CD14-positive monocyte (primary cell): ENCODE measurements at regions not wholly inside any gene's neighbourhood (a gene's known extent, or its start where the extent isn't known, plus 50 kb on each side); places are given as distances from the start of the nearest gene placed in this dataset.

ENCODE experiments used
- DNase-seq, 3 donors: peaks; one replicate each; pipeline ENCODE4 v3.0.0-alpha.2; 2011 to 2022
- H2AFZ ChIP-seq: 2 replicates; pipeline ENCODE4 v1.6.0; 2012; ENCODE audit warnings: mild to moderate bottlenecking, low read depth, low read length, inconsistent platforms; ENCODE audit not compliant: insufficient read depth, poor library complexity, severe bottlenecking
- H3K27ac ChIP-seq, 2 donors: 1 replicate in 1 of 2; 2 replicates in 1 of 2; pipeline ENCODE4 v1.5.1; 2012 to 2013; ENCODE audit warnings: low read length in 2 of 2, control low read depth in 1 of 2, inconsistent platforms in 1 of 2, low read depth in 1 of 2, mild to moderate bottlenecking in 1 of 2
- H3K27me3 ChIP-seq, 2 donors: one replicate each; pipeline versions ENCODE4 v1.6.0 to v1.6.1; 2011 to 2013; ENCODE audit warnings: low read length in 2 of 2; ENCODE audit not compliant: control insufficient read depth in 2 of 2, insufficient read depth in 2 of 2
- H3K36me3 ChIP-seq, 2 donors: replicated peaks in 1 of 2; 1 replicate in 1 of 2; 2 replicates in 1 of 2; pipeline versions ENCODE4 v1.5.1 to v1.6.1; 2012 to 2013; ENCODE audit warnings: low read length in 2 of 2, control low read depth in 1 of 2, inconsistent platforms in 1 of 2, mild to moderate bottlenecking in 1 of 2; ENCODE audit not compliant: insufficient read depth in 2 of 2, control insufficient read depth in 1 of 2
- H3K4me1 ChIP-seq, 2 donors: 1 replicate in 1 of 2; 2 replicates in 1 of 2; pipeline versions ENCODE4 v1.5.1 to v1.6.1; 2012 to 2013; ENCODE audit warnings: low read length in 2 of 2, control low read depth in 1 of 2, inconsistent platforms in 1 of 2, mild to moderate bottlenecking in 1 of 2, moderate library complexity in 1 of 2; ENCODE audit not compliant: insufficient read depth in 2 of 2, control insufficient read depth in 1 of 2
- H3K4me2 ChIP-seq: replicated peaks from 2 replicates; pipeline ENCODE3; 2012; ENCODE audit warnings: low read length, moderate library complexity, mild to moderate bottlenecking; ENCODE audit not compliant: poor library complexity, severe bottlenecking; ENCODE audit errors: extremely low read depth
- H3K4me3 ChIP-seq, 3 experiments: fragments of 200-600 bp in 1 of 3; sonication (generic) in 1 of 3; replicated peaks in 1 of 3; 1 replicate in 2 of 3; 2 replicates in 1 of 3; pipeline ENCODE4 v1.5.1; 2011 to 2013; ENCODE audit warnings: low read length in 3 of 3, mild to moderate bottlenecking in 3 of 3, control low read depth in 2 of 3, low read depth in 2 of 3, inconsistent platforms in 1 of 3, moderate library complexity in 1 of 3
- H3K79me2 ChIP-seq: 2 replicates; pipeline ENCODE4 v1.6.0; 2012; ENCODE audit warnings: mild to moderate bottlenecking, control low read depth, inconsistent platforms, low read length, moderate library complexity; ENCODE audit not compliant: insufficient read depth
- H3K9ac ChIP-seq: 2 replicates; pipeline ENCODE4 v1.6.0; 2017; ENCODE audit warnings: low read length, mild to moderate bottlenecking; ENCODE audit not compliant: insufficient read depth, poor library complexity, severe bottlenecking
- H3K9me3 ChIP-seq, 2 donors: replicated peaks in 1 of 2; 1 replicate in 1 of 2; 2 replicates in 1 of 2; pipeline versions ENCODE4 v1.5.1 to v1.6.1; 2012 to 2013; ENCODE audit warnings: low read length in 2 of 2, control low read depth in 1 of 2; ENCODE audit not compliant: control insufficient read depth in 1 of 2, insufficient read depth in 1 of 2
- H4K20me1 ChIP-seq: 2 replicates; pipeline ENCODE4 v1.6.0; 2012; ENCODE audit warnings: mild to moderate bottlenecking, low read length, control low read depth, moderate library complexity; ENCODE audit not compliant: insufficient read depth
- H3K27ac Mint-ChIP-seq, 7 donors: one replicate each; pipeline ENCODE4 v1.8.0; 2020; ENCODE audit warnings: mild to moderate bottlenecking in 7 of 7, mixed read lengths in 7 of 7, moderate library complexity in 6 of 7, inconsistent platforms in 2 of 7
- H3K27me3 Mint-ChIP-seq, 3 donors: one replicate each; pipeline ENCODE4 v1.8.0; 2021 to 2022; ENCODE audit warnings: low read depth in 3 of 3, mild to moderate bottlenecking in 3 of 3, mixed read lengths in 3 of 3, moderate library complexity in 3 of 3, inconsistent platforms in 1 of 3
- H3K36me3 Mint-ChIP-seq, 2 donors: one replicate each; pipeline ENCODE4 v1.8.0; 2020; ENCODE audit warnings: mixed read lengths in 2 of 2, inconsistent platforms in 1 of 2, mild to moderate bottlenecking in 1 of 2
- H3K4me1 Mint-ChIP-seq: one replicate; pipeline ENCODE4 v1.8.0; 2020; ENCODE audit warnings: mild to moderate bottlenecking, mixed read lengths
- H3K4me3 Mint-ChIP-seq, 2 donors: one replicate each; pipeline ENCODE4 v1.8.0; 2020; ENCODE audit warnings: mild to moderate bottlenecking in 2 of 2, mixed read lengths in 2 of 2, moderate library complexity in 1 of 2
- H3K9me3 Mint-ChIP-seq, 7 donors: one replicate each; pipeline ENCODE4 v1.8.0; 2020 to 2022; ENCODE audit warnings: mixed read lengths in 7 of 7, mild to moderate bottlenecking in 6 of 7, moderate library complexity in 6 of 7, inconsistent platforms in 2 of 7
- CTCF ChIP-seq: fragments of 200-600 bp; IDR thresholded peaks from one replicate; pipeline ENCODE4 v1.8.0; 2022; ENCODE audit warnings: antibody characterized with exemption, mild to moderate bottlenecking
- WGBS: methylation state at CpG from one replicate; pipeline ENCODE4 v1.1.5; 2013; ENCODE audit warnings: missing lambda C conversion rate; ENCODE audit not compliant: insufficient coverage; 5-methylcytosine and 5-hydroxymethylcytosine counted together
- intact Hi-C, 2 donors: fragments of 100-400 bp; cut with micrococcal nuclease; formaldehyde crosslinking; loops; one replicate each; pipeline versions ENCODE4 v1.15.0 to v1.15.1; 2023

- Histone ChIP-seq H3K36me3 (no peaks in the 10 kb centered on the region), H3K27ac (no peak overlapping the region), H3K4me2 (no peak overlapping the region), H3K79me2 (no peaks in the 10 kb centered on the region), H4K20me1 (no peaks in the 10 kb centered on the region), H3K4me3 (no peak overlapping the region), H3K4me1 (no peaks in the 10 kb centered on the region), H3K9me3 (no peaks in the 10 kb centered on the region), H3K9ac (no peak overlapping the region), H3K27me3 (no peaks in the 10 kb centered on the region), H2AFZ (no peak overlapping the region)
- no peak for TF ChIP-seq CTCF
- no CpG with 5 or more reads among the region's 2 CpGs for WGBS
- Mint-ChIP-seq H3K27me3 (peaks cover 0 to 2% (median 0%) of the 10 kb centered on the region in 3 donors), H3K4me1 (no peaks in the 10 kb centered on the region), H3K4me3 (no peak overlapping the region), H3K36me3 (no peaks in the 10 kb centered on the region), H3K27ac (no peak overlapping the region), H3K9me3 (peaks cover 0 to 3% (median 1%) of the 10 kb centered on the region in 7 donors)
- no peak for DNase-seq
- intact Hi-C loops, result no loop called here
Observed at GRCh38 chr5:107056278-107056677, 614.5 kb downstream of the EFNA5 start.

- H3K9ac ChIP-seq, result no peak overlapping the region
Observed at GRCh38 chr5:107047048-107047447, 623.7 kb downstream of the EFNA5 start.

More at GRCh38 chr5:107047048-107047447, 623.7 kb downstream of the EFNA5 start:
- intact Hi-C loops, result no loop called here
- H3K4me3 ChIP-seq, result no peak overlapping the region
- H3K4me2 ChIP-seq, result no peak overlapping the region
- H4K20me1 ChIP-seq, result no peaks in the 10 kb centered on the region
- no peaks in the 10 kb centered on the region for H3K36me3 ChIP-seq
- no peak overlapping the region for H3K27ac ChIP-seq
- no peaks in the 10 kb centered on the region for H3K27me3 ChIP-seq
- H3K4me3 Mint-ChIP-seq, result no peak overlapping the region
- no peak overlapping the region for H3K27ac Mint-ChIP-seq
- TF ChIP-seq CTCF, result no peak
- H3K4me1 Mint-ChIP-seq, result no peaks in the 10 kb centered on the region
- no peaks in the 10 kb centered on the region for H3K79me2 ChIP-seq
- WGBS, result no CpG with 5 or more reads among the region's 2 CpGs
- H3K9me3 Mint-ChIP-seq, result peaks cover 0 to 4% (median 0%) of the 10 kb centered on the region in 7 donors
- H3K27me3 Mint-ChIP-seq, result no peaks in the 10 kb centered on the region
- H3K9me3 ChIP-seq, result peaks cover 0 to 3% of the 10 kb centered on the region in 2 donors
- no peaks in the 10 kb centered on the region for H3K4me1 ChIP-seq
- no peak overlapping the region for H2AFZ ChIP-seq
- no peak for DNase-seq
- no peaks in the 10 kb centered on the region for H3K36me3 Mint-ChIP-seq
